NB4 (cell line): ENCODE measurements at regions not wholly inside any gene's neighbourhood (a gene's known extent, or its start where the extent isn't known, plus 50 kb on each side); places are given as distances from the start of the nearest gene placed in this dataset.

Source experiments
- MYC ChIP-seq: IDR thresholded peaks from 2 replicates; pipeline ENCODE4 v1.6.1; 2011; ENCODE audit warnings: low read depth, low read length
- TF ChIP-seq, protein P1 (sequence below): IDR thresholded peaks from one replicate; pipeline ENCODE4 v1.5.1; 2012; ENCODE audit warnings: low read depth, low read length

DNA sequence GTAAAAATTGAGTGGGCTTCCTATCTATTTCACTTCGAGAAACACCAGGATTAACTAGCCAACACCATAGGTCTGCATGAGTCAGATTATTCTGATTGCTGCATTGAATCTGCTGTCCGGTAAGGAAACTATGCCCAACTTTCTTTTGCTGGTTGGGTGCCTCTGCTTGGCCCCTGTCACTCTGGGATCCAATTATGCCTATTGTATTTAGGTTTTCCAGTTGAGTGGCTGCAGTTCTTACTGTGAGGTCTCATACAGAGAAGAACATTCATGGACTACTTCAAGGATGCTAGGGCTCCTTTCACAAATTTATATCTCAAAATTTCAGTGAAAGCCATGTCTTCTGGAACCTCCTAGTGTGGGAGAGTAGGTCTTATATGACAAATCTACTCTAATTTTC, 215.1 kb upstream of the SORCS1 start:
- no peak for TF ChIP-seq MYC
- TF ChIP-seq, protein P1, sequence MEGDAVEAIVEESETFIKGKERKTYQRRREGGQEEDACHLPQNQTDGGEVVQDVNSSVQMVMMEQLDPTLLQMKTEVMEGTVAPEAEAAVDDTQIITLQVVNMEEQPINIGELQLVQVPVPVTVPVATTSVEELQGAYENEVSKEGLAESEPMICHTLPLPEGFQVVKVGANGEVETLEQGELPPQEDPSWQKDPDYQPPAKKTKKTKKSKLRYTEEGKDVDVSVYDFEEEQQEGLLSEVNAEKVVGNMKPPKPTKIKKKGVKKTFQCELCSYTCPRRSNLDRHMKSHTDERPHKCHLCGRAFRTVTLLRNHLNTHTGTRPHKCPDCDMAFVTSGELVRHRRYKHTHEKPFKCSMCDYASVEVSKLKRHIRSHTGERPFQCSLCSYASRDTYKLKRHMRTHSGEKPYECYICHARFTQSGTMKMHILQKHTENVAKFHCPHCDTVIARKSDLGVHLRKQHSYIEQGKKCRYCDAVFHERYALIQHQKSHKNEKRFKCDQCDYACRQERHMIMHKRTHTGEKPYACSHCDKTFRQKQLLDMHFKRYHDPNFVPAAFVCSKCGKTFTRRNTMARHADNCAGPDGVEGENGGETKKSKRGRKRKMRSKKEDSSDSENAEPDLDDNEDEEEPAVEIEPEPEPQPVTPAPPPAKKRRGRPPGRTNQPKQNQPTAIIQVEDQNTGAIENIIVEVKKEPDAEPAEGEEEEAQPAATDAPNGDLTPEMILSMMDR: no peak
